Ishikawa (cell line): ENCODE measurements at regions not wholly inside any gene's neighbourhood (a gene's known extent, or its start where the extent isn't known, plus 50 kb on each side); places are given as distances from the start of the nearest gene placed in this dataset.

Source experiments
- CEBPB ChIP-seq: IDR thresholded peaks from 2 replicates; pipeline ENCODE4 v1.6.1; 2012
- CREB1 ChIP-seq: IDR thresholded peaks from 2 replicates; pipeline ENCODE4 v1.6.1; 2012; ENCODE audit warnings: low read depth
- EGR1 ChIP-seq: IDR thresholded peaks from 2 replicates; pipeline ENCODE4 v1.6.1; 2012
- EP300 ChIP-seq: IDR thresholded peaks from 2 replicates; pipeline ENCODE4 v1.6.1; 2012; ENCODE audit warnings: borderline replicate concordance
- FOXM1 ChIP-seq: IDR thresholded peaks from 2 replicates; pipeline ENCODE4 v1.6.1; 2012; ENCODE audit warnings: low read depth, borderline replicate concordance
- NFIC ChIP-seq: IDR thresholded peaks from 2 replicates; pipeline ENCODE4 v1.6.1; 2012
- RAD21 ChIP-seq: IDR thresholded peaks from 2 replicates; pipeline ENCODE4 v1.6.1; 2012; ENCODE audit warnings: low read depth
- TAF1 ChIP-seq: IDR thresholded peaks from 2 replicates; pipeline ENCODE4 v1.6.1; 2012; ENCODE audit warnings: low read depth, mild to moderate bottlenecking
- TCF12 ChIP-seq: IDR thresholded peaks from 2 replicates; pipeline ENCODE4 v1.6.1; 2012; ENCODE audit warnings: low read depth
- TEAD4 ChIP-seq: IDR thresholded peaks from 2 replicates; pipeline ENCODE4 v1.6.1; 2012
- YY1 ChIP-seq: IDR thresholded peaks from 2 replicates; pipeline ENCODE4 v1.6.1; 2012; ENCODE audit warnings: low read depth
- ZBTB7A ChIP-seq: IDR thresholded peaks from 2 replicates; pipeline ENCODE4 v1.6.1; 2012; ENCODE audit warnings: low read depth
- TF ChIP-seq, protein P1 (sequence below): IDR thresholded peaks from 2 replicates; pipeline ENCODE4 v1.6.1; 2012
- TF ChIP-seq, protein P2 (sequence below): IDR thresholded peaks from 2 replicates; pipeline ENCODE4 v1.6.1; 2012; ENCODE audit warnings: low read depth, mild to moderate bottlenecking
- TF ChIP-seq, protein P3 (sequence below): IDR thresholded peaks from 2 replicates; pipeline ENCODE4 v1.6.1; 2012

DNA sequence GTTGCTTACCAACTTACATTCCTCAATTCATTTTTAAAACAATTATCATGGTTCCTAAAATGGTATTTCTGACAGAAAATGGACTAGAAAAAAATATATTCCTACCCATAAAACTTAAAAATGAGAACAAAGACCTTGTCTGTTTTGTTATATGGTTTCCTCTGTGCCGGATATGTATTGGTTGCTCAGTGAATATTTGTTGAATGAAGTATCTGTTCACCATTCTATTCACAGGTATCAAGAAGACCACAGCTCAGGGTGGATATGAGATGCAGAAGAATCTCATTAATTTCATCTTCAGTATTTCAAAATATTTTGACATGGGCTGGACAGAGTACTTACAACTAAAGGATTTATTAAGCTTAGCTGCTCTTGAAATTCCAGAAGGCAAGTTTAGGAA lies 58.1 kb downstream of the TUSC7 start:
- TF ChIP-seq CREB1 (no peak), TAF1 (no peak), CEBPB (no peak), NFIC (no peak), TCF12 (no peak), EGR1 (no peak), TEAD4 (no peak), EP300 (no peak), FOXM1 (no peak), YY1 (no peak), ZBTB7A (no peak), RAD21 (no peak)
- TF ChIP-seq, protein P1, sequence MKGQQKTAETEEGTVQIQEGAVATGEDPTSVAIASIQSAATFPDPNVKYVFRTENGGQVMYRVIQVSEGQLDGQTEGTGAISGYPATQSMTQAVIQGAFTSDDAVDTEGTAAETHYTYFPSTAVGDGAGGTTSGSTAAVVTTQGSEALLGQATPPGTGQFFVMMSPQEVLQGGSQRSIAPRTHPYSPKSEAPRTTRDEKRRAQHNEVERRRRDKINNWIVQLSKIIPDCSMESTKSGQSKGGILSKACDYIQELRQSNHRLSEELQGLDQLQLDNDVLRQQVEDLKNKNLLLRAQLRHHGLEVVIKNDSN = no peak
- TF ChIP-seq, protein P2, sequence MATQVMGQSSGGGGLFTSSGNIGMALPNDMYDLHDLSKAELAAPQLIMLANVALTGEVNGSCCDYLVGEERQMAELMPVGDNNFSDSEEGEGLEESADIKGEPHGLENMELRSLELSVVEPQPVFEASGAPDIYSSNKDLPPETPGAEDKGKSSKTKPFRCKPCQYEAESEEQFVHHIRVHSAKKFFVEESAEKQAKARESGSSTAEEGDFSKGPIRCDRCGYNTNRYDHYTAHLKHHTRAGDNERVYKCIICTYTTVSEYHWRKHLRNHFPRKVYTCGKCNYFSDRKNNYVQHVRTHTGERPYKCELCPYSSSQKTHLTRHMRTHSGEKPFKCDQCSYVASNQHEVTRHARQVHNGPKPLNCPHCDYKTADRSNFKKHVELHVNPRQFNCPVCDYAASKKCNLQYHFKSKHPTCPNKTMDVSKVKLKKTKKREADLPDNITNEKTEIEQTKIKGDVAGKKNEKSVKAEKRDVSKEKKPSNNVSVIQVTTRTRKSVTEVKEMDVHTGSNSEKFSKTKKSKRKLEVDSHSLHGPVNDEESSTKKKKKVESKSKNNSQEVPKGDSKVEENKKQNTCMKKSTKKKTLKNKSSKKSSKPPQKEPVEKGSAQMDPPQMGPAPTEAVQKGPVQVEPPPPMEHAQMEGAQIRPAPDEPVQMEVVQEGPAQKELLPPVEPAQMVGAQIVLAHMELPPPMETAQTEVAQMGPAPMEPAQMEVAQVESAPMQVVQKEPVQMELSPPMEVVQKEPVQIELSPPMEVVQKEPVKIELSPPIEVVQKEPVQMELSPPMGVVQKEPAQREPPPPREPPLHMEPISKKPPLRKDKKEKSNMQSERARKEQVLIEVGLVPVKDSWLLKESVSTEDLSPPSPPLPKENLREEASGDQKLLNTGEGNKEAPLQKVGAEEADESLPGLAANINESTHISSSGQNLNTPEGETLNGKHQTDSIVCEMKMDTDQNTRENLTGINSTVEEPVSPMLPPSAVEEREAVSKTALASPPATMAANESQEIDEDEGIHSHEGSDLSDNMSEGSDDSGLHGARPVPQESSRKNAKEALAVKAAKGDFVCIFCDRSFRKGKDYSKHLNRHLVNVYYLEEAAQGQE = no peak
- TF ChIP-seq, protein P3, sequence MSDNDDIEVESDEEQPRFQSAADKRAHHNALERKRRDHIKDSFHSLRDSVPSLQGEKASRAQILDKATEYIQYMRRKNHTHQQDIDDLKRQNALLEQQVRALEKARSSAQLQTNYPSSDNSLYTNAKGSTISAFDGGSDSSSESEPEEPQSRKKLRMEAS = no peak

DNA sequence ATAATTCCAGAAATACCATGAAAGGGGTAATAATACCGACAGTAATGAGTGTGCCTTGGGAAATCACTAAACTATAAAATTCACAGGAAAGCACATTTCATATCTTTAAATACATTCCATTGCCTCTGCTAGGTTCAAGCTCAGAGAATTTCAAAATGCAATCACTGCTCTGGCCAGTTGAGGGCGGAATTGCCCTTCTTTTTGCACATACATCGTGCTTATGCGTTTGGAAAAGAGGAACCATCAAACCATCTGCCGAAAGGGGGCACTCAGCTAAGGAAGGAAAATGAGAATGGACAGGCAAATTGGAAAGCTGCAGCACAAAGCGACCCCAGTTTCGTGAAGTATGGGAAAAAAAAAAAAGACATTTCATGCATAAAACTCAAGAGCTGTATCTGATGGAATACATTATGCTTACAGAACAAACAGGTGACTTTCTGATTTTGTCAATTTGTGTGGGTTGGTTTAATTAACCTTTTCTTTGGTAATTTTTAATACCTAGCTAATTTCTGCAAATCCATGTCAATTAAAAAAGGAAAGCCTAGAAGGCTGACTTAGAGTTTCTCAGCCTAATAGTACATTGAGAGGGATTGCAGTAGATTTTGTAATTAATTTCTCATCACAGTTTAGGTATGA lies 61.4 kb downstream of the TUSC7 start:
- peak; percentile 93 for TF ChIP-seq RAD21
- TF ChIP-seq TEAD4 = no peak

DNA sequence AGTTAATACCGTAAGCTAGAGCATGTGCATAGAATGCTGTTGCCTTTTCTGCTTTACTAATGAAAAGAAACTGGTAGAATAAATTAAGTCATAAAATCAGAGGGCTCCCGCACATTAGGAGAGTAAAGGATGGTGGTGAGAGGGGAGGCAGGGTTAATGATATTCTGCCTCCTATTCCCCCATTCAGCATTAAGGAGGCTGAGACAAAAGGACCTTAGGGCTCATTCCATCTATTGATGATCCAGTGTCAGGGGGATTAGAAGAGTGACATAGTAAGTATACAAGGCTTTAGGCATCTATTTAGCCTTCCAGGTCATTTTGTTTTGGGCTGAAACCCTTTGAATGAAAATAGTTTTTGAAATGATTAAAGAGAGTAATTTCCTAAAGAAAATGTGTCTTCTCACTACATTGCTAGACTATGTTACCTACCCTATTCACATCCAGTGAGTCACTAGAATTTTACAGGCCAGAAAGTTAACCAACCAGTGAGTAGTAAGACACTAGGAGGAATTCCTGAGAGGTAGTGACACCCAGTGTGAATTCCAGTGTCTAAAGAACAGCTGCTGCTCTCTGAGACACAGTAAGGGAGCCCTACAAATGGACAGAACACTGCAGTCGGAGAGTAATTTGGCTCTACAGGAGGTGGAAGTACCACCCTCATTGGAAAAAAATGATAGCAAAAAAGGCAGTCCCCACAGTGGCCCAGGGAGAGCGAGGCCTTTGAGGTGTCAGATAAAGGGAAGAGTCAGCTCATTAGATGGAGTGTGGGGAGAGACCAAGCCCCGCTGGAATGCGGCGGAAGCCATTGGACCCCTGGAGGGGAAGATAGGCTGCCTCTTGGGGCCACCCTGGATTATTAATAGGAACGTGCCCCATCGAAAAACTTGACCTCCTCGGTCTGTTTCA lies 67.6 kb downstream of the TUSC7 start:
- TF ChIP-seq EGR1 = no peak
- no peak for TF ChIP-seq EP300
- TF ChIP-seq NFIC = no peak
- TF ChIP-seq, protein P2 = no peak
- no peak for TF ChIP-seq CEBPB

DNA sequence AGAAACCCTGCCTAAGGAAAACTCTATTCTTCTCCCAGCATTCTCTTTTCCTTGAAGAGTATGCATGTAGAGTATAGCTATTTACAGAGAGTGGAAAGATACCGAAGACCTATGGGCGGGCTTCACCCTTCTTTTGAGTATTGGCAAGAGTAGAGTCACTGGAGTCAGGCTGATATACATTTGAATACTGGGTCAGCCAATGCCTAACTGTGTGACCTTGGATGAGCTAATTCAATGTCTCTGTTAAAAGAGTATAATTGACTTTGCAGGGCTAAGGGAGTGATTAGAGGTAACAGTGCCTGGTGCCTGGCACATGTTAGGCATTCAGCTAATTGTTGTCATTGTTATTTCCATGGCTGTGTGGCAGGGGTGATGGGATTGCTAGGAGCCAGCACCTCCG lies 75.6 kb downstream of the TUSC7 start:
- TF ChIP-seq TCF12 (no peak), ZBTB7A (no peak), EP300 (no peak), TEAD4 (no peak), RAD21 (no peak), NFIC (no peak), TAF1 (no peak), EGR1 (no peak), YY1 (no peak), FOXM1 (no peak), CREB1 (no peak), CEBPB (no peak)
- TF ChIP-seq, protein P3 = no peak
- TF ChIP-seq, protein P1 = no peak
- TF ChIP-seq, protein P2 = no peak
